ENCODE measurements at regions not wholly inside any gene's neighbourhood (a gene's known extent, or its start where the extent isn't known, plus 50 kb on each side); places are given as distances from the start of the nearest gene placed in this dataset.

GRCh38 chrX:115939070-115939469, 231.5 kb upstream of the AGTR2 start:
- peaks cover 50% of the 10 kb centered on the region for H3K36me3 Mint-ChIP-seq (ENCODE audit: low read depth)
- H3K9me2 ChIP-seq (ENCODE audit: insufficient read depth) = no peaks in the 10 kb centered on the region
- H3K4me2 ChIP-seq = peak overlapping the region; percentile 21; the same call in 1 of the 2 replicates
- no peaks in the 10 kb centered on the region for H3F3A ChIP-seq (replicated peaks; ENCODE audit: low read depth)
- H3K27me3 Mint-ChIP-seq (ENCODE audit: insufficient read depth, low read depth, poor library complexity) = peaks cover 7% of the 10 kb centered on the region
- no peak for TF ChIP-seq POLR2AphosphoS5 (IDR thresholded peaks at IDR 0.05; ENCODE audit: low read depth)
- no peak for TF ChIP-seq CTCF (conservative IDR thresholded peaks at IDR 0.05; ENCODE audit: low read depth in 2 of 2)
- no peak for TF ChIP-seq EZH2phosphoT487 (IDR thresholded peaks at IDR 0.05; ENCODE audit: unreplicated experiment)
- TF ChIP-seq EZH2 (IDR thresholded peaks at IDR 0.05; ENCODE audit: low read depth, unreplicated experiment) = no peak
- TF ChIP-seq ETS1 (IDR thresholded peaks at IDR 0.05) = no peak
- TF ChIP-seq CREB1 (CRISPR knock-in tag; IDR thresholded peaks at IDR 0.05; ENCODE audit: low read depth) = no peak
- no peak for TF ChIP-seq ZNF114 (CRISPR knock-in tag; IDR thresholded peaks at IDR 0.05)
- no peak for TF ChIP-seq ZNF331 (CRISPR knock-in tag; IDR thresholded peaks at IDR 0.05; ENCODE audit: low read depth)
- TF ChIP-seq STAT1 (IDR thresholded peaks at IDR 0.05; ENCODE audit: unreplicated experiment) = no peak
- TF ChIP-seq JUNB (IDR thresholded peaks at IDR 0.05; ENCODE audit: unreplicated experiment) = no peak
- no peak for TF ChIP-seq ZNF462 (CRISPR knock-in tag; IDR thresholded peaks at IDR 0.05)
- no peak for TF ChIP-seq REST (IDR thresholded peaks at IDR 0.05; ENCODE audit: unreplicated experiment)
- no peak for TF ChIP-seq NANOG (IDR thresholded peaks at IDR 0.05; ENCODE audit: borderline replicate concordance)
- H3K4me1 Mint-ChIP-seq = peaks cover 34% of the 10 kb centered on the region
- H3K36me3 ChIP-seq (ENCODE audit: insufficient read depth) = no peaks in the 10 kb centered on the region
- no peak overlapping the region for H3K4me3 Mint-ChIP-seq
- no peak overlapping the region for H2AFZ ChIP-seq
- H3K27me3 ChIP-seq (ENCODE audit: insufficient read depth) = no peaks in the 10 kb centered on the region
- H3K27ac ChIP-seq (ENCODE audit: low read depth) = no peak overlapping the region
- no peaks in the 10 kb centered on the region; the same call in 1 of the 2 replicates for H4K20me1 ChIP-seq (replicated peaks; ENCODE audit: insufficient read depth)
- peaks cover 13% of the 10 kb centered on the region; the same call in 2 of the 3 replicates for H3K9me3 Mint-ChIP-seq
- ATAC-seq (no peak), DNase-seq (ENCODE audit: low spot score) (no peak)
- H3K27ac Mint-ChIP-seq = no peak overlapping the region
- H3K79me2 ChIP-seq (replicated peaks; ENCODE audit: insufficient read depth) = peaks cover 34% of the 10 kb centered on the region
- H3K4me1 ChIP-seq (ENCODE audit: insufficient read depth) = peaks cover 10% of the 10 kb centered on the region
- H3K4me3 ChIP-seq = no peak overlapping the region

Measured in GM23338 (cell line).